RPMI8226 (cell line): ENCODE measurements at regions not wholly inside any gene's neighbourhood (a gene's known extent, or its start where the extent isn't known, plus 50 kb on each side); places are given as distances from the start of the nearest gene placed in this dataset.
"Not testable (repeated sequence)": the region's sequence is repeated elsewhere in the genome, so short reads cannot be mapped to it uniquely, and the experiment has no call there.

Experiments
- DNase-seq: peaks from one replicate; pipeline ENCODE4 v3.0.0-alpha.2; 2015

GRCh38 chr6:54440549-54440948 is 132.3 kb downstream of the TINAG start:
- DNase-seq: no peak

DNA sequence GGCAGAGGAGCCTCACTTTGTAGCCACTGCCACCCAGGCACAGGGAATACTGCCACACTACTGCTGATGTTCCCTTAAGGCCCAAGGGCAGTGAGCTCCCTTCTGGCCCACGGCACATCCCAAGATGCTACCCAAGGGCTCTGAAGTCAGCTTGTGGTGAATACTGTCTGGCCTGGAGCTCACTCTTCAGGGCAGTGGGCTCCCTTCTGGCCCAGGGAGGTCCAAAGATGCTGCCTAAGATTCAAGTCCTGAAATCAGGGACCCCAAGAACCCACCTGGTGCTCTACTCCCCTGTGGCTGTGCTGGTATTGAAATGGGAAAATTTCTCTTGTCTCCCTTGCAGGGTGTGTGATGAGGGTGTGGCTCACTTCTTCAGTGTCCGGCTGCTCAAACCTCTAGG is 132.8 kb downstream of the TINAG start:
- no peak for DNase-seq

- DNase-seq: no peak
Observed at GRCh38 chr6:54441687-54442248, 133.5 kb downstream of the TINAG start.

DNA sequence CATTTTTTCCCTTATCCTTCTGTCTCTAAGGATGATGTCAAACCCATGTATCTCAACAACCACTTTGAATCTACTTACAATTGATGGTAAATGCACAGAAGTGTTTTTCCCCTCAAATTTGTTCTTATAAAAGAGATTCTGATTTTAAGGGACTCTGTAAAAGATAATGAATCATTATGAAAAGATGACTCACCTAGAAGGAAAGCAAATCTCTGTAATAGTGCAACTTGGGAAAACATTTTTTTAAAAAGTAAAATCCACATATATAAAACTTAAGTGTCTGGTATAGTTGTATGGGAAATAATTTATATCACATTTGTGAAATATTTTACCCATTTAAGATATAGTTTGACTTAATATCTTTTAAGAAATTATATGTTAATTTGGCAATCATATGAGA is 137.0 kb downstream of the TINAG start:
- no peak for DNase-seq

DNA sequence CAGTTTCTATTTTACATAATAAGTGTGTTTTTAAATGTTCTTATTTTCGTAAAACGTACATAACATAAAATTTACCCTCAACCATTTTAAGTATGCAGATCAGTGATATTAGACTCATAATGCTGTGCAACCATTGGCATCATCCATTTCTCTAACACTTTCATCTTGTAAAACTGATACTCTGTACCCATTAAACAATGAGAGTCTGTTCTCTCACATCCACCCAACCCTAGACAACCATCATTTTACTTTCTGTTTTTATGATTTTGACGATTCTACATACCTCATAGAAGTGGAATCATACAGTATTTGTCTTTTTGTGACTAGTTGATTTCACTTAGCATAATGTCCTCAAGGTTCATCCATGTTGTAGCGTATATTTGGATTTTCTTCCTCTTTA is 140.4 kb downstream of the TINAG start:
- no peak for DNase-seq

DNA sequence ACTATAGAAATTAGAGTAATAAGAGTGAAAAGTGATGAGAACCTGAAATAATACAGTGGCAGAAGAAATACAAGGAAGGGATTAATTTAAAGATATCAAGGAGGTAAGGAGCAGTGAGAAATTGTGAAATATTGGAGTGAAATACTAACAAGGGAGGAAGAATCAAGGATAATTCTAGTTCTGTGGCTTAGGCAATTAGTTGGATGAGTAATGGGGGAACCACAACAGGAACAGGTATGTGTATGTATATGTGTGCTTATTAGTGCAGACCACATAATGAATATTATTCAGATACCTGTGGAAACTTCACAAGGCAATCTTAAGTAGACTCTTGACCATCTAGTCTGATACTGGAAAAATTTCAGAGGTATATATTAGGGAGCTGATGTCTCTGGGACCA is 143.3 kb downstream of the TINAG start:
- DNase-seq: no peak

- no peak for DNase-seq
Observed at GRCh38 chr6:54463354-54464024, 155.2 kb downstream of the TINAG start.

GRCh38 chr6:54465649-54466300 is 157.5 kb downstream of the TINAG start:
- no peak for DNase-seq

GRCh38 chr6:54467384-54467783 is 159.1 kb downstream of the TINAG start:
- no peak for DNase-seq

DNA sequence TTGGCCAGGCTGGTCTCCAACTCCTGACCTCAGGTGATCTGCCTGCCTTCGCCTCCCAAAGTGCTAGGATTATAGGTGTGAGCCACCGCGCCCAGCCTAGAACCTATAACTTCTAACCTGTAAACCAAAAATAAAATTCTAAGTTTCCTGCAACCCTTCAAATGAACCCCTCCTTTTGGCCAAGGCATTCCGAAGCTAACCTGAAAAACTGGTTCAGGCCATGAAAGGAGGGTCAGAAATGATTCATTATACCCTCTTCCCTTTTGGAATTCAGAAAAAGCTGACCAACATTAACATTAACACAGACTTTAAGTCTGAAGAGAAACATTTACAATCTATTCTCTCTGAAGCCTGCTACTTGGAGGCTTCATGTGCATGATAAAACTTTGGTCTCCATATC is 165.1 kb downstream of the TINAG start:
- DNase-seq: no peak

DNA sequence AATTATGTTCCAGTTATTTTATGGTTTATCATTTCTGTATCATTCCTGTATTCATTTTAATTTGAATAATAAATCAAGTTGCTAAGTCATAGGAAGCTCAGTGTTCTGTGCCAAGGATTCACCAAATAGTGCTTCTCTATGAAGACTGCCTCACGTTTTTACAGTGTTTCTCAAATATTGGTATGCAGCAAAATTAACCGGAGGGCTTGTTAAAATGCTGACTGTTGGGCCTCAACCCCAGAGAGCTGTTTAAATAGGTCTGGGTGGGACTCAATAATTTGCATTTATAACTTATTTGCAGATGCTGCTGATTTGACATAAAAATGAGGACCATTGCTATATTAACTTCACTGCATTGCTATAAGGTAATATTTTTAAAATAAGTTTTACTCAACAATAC is 166.7 kb downstream of the TINAG start:
- DNase-seq: no peak

- DNase-seq: peak; percentile 9
Observed at GRCh38 chr6:54481091-54481490, 172.8 kb downstream of the TINAG start.

DNA sequence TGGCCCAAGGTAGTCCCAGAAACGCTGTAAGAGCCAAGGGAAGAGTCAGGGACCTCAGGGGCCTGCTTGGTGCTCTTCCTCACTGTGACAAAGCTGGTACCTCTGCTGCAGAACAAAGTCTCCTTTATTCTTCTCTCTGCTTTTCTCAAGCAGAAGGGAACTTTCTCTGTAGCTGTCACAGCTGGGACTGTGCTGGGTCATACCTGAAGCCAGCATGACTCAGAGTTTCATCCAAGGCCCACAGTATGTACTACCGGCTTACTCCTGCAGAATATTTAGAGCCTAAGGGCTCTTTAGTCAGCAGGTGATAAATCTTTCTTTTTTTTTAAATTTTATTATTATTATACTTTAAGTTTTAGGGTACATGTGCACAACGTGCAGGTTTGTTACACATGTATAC is 183.2 kb downstream of the TINAG start:
- DNase-seq: no peak

GRCh38 chr6:54493138-54493537 is 184.9 kb downstream of the TINAG start:
- DNase-seq: no peak

GRCh38 chr6:54503144-54503543 is 194.9 kb downstream of the TINAG start:
- no peak for DNase-seq

- DNase-seq: no peak
Observed at GRCh38 chr6:54515013-54515412, 206.8 kb downstream of the TINAG start.

GRCh38 chr6:54515713-54516112 is 207.5 kb downstream of the TINAG start:
- DNase-seq: no peak

DNA sequence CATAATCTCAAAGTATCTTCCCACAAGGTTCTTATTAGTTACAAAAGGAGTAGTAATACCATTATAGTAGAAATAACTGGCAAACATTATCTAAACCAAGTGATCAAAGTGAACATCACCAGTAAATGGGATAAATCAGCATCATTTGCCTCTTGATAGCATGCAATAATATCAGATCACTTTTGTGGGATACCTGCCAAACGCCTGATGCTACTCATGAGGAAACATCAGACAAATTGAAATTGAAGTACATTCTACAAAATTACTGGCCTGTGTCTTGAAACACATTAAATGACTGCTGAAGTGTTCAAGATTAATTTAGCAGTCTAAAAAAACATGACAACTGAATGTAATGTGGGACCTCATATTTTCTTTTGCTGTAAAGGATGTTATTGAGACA is 208.1 kb downstream of the TINAG start:
- no peak for DNase-seq

DNA sequence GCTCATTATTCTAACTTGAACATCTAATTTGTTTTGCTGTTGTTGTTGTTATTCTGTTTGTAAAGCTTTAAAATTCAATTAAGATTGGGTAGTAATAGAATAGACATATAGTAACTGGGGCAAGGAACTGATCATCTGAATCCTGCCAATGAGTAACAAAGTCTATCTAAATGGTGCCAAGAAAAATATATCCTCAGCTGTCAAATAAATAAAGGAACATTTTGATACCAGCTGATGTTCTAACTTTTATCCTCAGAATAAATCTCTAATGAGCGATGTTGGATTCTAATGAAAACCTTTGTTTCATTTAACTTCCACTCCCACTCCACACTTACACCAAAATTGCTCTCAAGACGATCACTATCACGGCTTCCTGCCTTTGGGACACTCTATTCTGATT is 210.9 kb downstream of the TINAG start:
- DNase-seq: no peak

DNA sequence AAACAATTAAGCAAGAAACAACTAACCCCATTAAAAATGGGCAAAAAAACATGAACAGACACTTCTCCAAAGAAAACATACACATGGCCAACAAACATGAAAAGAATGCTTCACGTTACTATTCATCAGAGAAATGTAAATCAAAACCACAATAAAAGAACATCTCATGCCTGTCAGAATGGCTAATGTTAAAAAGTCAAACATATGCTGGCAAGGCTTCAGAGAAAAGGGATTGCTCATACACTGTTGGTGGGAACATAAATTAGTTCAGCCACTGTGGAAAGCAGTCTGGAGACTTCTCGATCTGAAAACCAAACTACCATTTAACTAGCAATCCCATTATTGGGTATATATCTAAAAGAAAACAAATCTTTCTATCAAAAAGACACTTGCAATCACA is 217.5 kb downstream of the TINAG start:
- no peak for DNase-seq

DNA sequence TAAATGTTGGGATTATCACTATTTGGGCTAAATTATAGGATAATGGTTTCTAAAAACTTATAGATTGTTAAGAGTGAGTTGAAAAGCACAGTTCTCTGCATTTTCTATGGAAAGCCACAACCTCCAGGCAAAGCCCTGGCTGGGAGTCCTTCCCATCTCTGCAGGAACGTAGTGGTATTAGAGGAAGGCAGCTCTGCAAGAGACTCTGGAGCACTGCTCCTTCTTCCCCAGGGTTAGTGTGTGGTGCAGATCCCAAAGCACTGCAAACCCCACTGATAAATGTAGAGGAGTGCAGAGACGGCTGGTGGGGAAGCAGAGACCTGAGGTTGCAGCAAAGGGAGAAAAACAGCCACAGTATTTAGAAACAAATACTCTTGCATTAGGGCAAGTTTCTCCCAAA is 225.3 kb downstream of the TINAG start:
- DNase-seq: no peak

- DNase-seq: no peak
Observed at GRCh38 chr6:54535568-54535967, 227.3 kb downstream of the TINAG start.

DNA sequence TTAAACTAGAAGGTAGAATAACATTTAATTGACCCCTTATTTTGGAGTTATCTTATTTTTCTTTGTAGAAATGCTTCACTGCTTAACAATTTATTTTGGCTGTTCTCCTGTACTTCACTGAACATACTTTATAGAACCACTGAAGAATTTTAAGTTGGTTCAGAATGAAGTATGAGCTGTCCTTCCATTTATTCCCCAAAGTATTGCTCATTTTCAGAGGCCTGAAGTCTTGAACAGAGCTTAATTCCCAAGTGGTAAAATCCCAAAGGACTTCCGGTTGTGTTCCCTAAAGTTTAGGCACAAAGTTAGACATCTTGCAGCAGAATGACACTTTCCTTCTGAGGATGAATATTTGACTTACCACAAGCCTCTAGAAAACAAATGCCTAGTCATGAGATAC is 233.3 kb downstream of the TINAG start:
- DNase-seq: no peak

- DNase-seq: no peak
Observed at GRCh38 chr6:54559136-54559535, 250.9 kb downstream of the TINAG start.

DNA sequence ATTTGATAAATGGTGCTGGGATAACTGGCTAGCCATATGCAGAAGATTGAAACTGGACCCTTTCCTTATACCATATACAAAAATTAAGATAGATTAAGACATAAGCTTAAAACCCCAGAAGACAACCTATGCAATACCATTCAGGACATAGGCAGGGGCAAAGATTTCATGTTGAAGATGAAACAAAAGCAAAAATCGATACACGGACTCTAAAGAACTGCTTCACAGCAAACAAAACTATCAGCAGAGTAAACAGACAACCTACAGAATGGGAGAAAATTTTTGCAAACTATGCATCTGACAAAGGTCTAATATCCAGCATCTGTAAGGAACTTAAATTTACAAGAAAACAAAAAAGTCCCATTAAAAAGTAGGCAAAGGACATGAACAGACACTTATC is 255.9 kb downstream of the TINAG start:
- not testable (repeated sequence) for DNase-seq
